K562 (cell line): ENCODE measurements at regions not wholly inside any gene's neighbourhood (a gene's known extent, or its start where the extent isn't known, plus 50 kb on each side); places are given as distances from the start of the nearest gene placed in this dataset.

ENCODE experiments used
- ATAC-seq: fragments of 200-7000 bp; cut with Tn5 transposase; 3 replicates; pipeline ENCODE4 v1.9.1; 2020; ENCODE audit warnings: moderate library complexity
- BruUV-seq: library from RNA; stranded (reverse); fragments of 400-500 nt; replicated peaks from 2 replicates; lab custom pipeline; 2021; lab: Mats Ljungman, UMichigan
- CTCF ChIA-PET: fragments of 300-600 bp; formaldehyde crosslinking; extraction: SDS; loops from one replicate; lab custom pipeline; 2021; ENCODE audit warnings: low intra/inter-chr PET ratio; lab: Yijun Ruan, JAX
- POLR2A ChIA-PET: fragments of 300-600, 350-650 bp; sonication (Branson Sonifier 250); formaldehyde crosslinking; extraction: SDS; loops from one replicate; lab custom pipeline; 2021; ENCODE audit warnings: antibody characterized with exemption, inconsistent platforms; lab: Yijun Ruan, JAX
- DNase-seq, 4 experiments: peaks; one replicate each; pipeline versions ENCODE4 v3.0.0 to v3.0.0-alpha.2; 2011 to 2018; ENCODE audit warnings: low spot score in 3 of 4, mixed read lengths in 3 of 4; ENCODE audit errors: extremely low read depth in 1 of 4
- FAIRE-seq: peaks from 2 replicates; lab custom pipeline; 2011; peaks lifted over from hg19 to GRCh38; lab: Jason Lieb, UNC
- H2AFZ ChIP-seq: 2 replicates; pipeline ENCODE4 v1.6.0; 2011; ENCODE audit warnings: low read depth, low read length, control low read depth, inconsistent platforms
- H3K27ac ChIP-seq: fragments of 200-600 bp; 3 replicates; pipeline ENCODE4 v1.8.0; 2011; ENCODE audit warnings: low read depth, mild to moderate bottlenecking, control low read depth, inconsistent platforms, low read length, moderate library complexity, mixed read lengths; ENCODE audit errors: extremely low read depth
- H3K27me3 ChIP-seq, 2 experiments: fragments of 300-600 bp in 1 of 2; 2 replicates in 1 of 2; 3 replicates in 1 of 2; pipeline versions ENCODE4 v1.6.0 to v1.8.0; 2011; ENCODE audit warnings: inconsistent platforms in 2 of 2, low read length in 2 of 2, mild to moderate bottlenecking in 1 of 2, mixed read lengths in 1 of 2, moderate library complexity in 1 of 2; ENCODE audit not compliant: control insufficient read depth in 2 of 2, insufficient read depth in 2 of 2
- H3K36me3 ChIP-seq: fragments of 300-600 bp; 3 replicates; pipeline ENCODE4 v1.8.0; 2011; ENCODE audit warnings: mild to moderate bottlenecking, low read length, inconsistent platforms; ENCODE audit not compliant: control insufficient read depth, insufficient read depth
- H3K4me1 ChIP-seq, 2 experiments: fragments of 200-600 bp in 1 of 2; replicated peaks in 1 of 2; 2 replicates in 1 of 2; 3 replicates in 1 of 2; pipeline versions ENCODE4 v1.5.1 to v1.8.0; 2011; ENCODE audit warnings: inconsistent platforms in 2 of 2, low read length in 2 of 2, mild to moderate bottlenecking in 1 of 2, mixed read lengths in 1 of 2, moderate library complexity in 1 of 2; ENCODE audit not compliant: control insufficient read depth in 2 of 2, insufficient read depth in 2 of 2
- H3K4me2 ChIP-seq: 2 replicates; pipeline ENCODE4 v1.6.1; 2011; ENCODE audit warnings: low read length, control low read depth, inconsistent platforms, mixed read lengths; ENCODE audit not compliant: insufficient read depth
- H3K4me3 ChIP-seq: fragments of 200-600 bp; sonication (generic), shearing (Covaris generic); 2 replicates; pipeline ENCODE4 v1.5.1; 2016; ENCODE audit warnings: control low read depth, inconsistent platforms
- H3K79me2 ChIP-seq: fragments of 200-600 bp; 3 replicates; pipeline ENCODE4 v1.8.0; 2011; ENCODE audit warnings: low read length, inconsistent platforms; ENCODE audit not compliant: control insufficient read depth, insufficient read depth
- H3K9ac ChIP-seq, 2 experiments: 2 replicates each; pipeline versions ENCODE4 v1.6.0 to v1.6.1; 2011; ENCODE audit warnings: low read depth in 2 of 2, low read length in 2 of 2, control low read depth in 1 of 2, inconsistent platforms in 1 of 2, mild to moderate bottlenecking in 1 of 2, mixed read lengths in 1 of 2; ENCODE audit not compliant: insufficient read depth in 1 of 2
- H3K9me1 ChIP-seq: one replicate; pipeline ENCODE4 v1.6.0; 2011; ENCODE audit warnings: inconsistent platforms, mild to moderate bottlenecking, low read length, moderate library complexity; ENCODE audit not compliant: control insufficient read depth, insufficient read depth
- H3K9me3 ChIP-seq: replicated peaks from 2 replicates; pipeline ENCODE4 v1.5.1; 2011; ENCODE audit warnings: low read depth, low read length, inconsistent platforms; ENCODE audit not compliant: control insufficient read depth, insufficient read depth
- H4K20me1 ChIP-seq: replicated peaks from 2 replicates; pipeline ENCODE4 v1.6.1; 2011; ENCODE audit warnings: low read length, inconsistent platforms, mixed read lengths; ENCODE audit not compliant: control insufficient read depth, insufficient read depth
- ATF7 ChIP-seq: fragments of 450-650 bp; IDR thresholded peaks from 2 replicates; pipeline ENCODE4 v1.7.1; 2014; ENCODE audit warnings: mild to moderate bottlenecking, moderate library complexity
- BDP1 ChIP-seq: IDR thresholded peaks from 3 replicates; pipeline ENCODE4 v1.6.1; 2011; ENCODE audit not compliant: insufficient read length, insufficient read depth
- CREB1 ChIP-seq, 2 experiments: sonication (generic) in 1 of 2; formaldehyde crosslinking in 1 of 2; IDR thresholded peaks; 2 replicates each; pipeline versions ENCODE4 v1.6.1 to v1.8.0; 2012 to 2022; ENCODE audit warnings: inconsistent platforms in 1 of 2, mild to moderate bottlenecking in 1 of 2, missing genetic modification reagents in 1 of 2, moderate library complexity in 1 of 2
- HMG20B ChIP-seq: fragments of 250-450 bp; sonication (Bioruptor Pico); IDR thresholded peaks from 2 replicates; pipeline ENCODE4 v1.5.0; 2021; ENCODE audit warnings: mild to moderate bottlenecking
- L3MBTL2 ChIP-seq: fragments of 450-650 bp; IDR thresholded peaks from 2 replicates; pipeline ENCODE4 v1.6.1; 2016; ENCODE audit warnings: mild to moderate bottlenecking, moderate library complexity
- MAFK ChIP-seq: IDR thresholded peaks from 2 replicates; pipeline ENCODE4 v1.6.1; 2011; ENCODE audit warnings: low read length, improper control_type of control experiment
- MTA3 ChIP-seq: fragments of 450-650 bp; formaldehyde crosslinking; IDR thresholded peaks from 2 replicates; pipeline ENCODE4 v1.6.1; 2017; ENCODE audit warnings: mild to moderate bottlenecking, borderline replicate concordance
- RFX5 ChIP-seq: IDR thresholded peaks from 2 replicates; pipeline ENCODE4 v1.6.1; 2011; ENCODE audit warnings: low read depth, mild to moderate bottlenecking, improper control_type of control experiment, low read length
- SMARCA4 ChIP-seq: fragments of 450-650 bp; IDR thresholded peaks from 2 replicates; pipeline ENCODE4 v1.6.1; 2016
- SMARCB1 ChIP-seq: IDR thresholded peaks from 2 replicates; pipeline ENCODE4 v1.6.1; 2011; ENCODE audit warnings: improper control_type of control experiment, low read depth; ENCODE audit not compliant: insufficient read length
- TCF15 ChIP-seq: fragments of 250-450 bp; sonication (Bioruptor Pico); IDR thresholded peaks from 2 replicates; pipeline ENCODE4 v1.8.0; 2022; ENCODE audit warnings: moderate library complexity, mild to moderate bottlenecking, inconsistent platforms
- WHSC1 ChIP-seq: IDR thresholded peaks from one replicate; pipeline ENCODE4 v1.6.1; 2012; ENCODE audit warnings: low read length, control low read depth, inconsistent platforms
- ZNF124 ChIP-seq: sonication (generic); formaldehyde crosslinking; IDR thresholded peaks from 2 replicates; pipeline ENCODE4 v1.8.1; 2022; ENCODE audit warnings: missing genetic modification reagents
- ZNF217 ChIP-seq: sonication (generic); formaldehyde crosslinking; IDR thresholded peaks from 2 replicates; pipeline ENCODE4 v1.8.0; 2022; ENCODE audit warnings: mild to moderate bottlenecking, missing genetic modification reagents
- ZNF280B ChIP-seq: fragments of 250-450 bp; sonication (Bioruptor Pico); IDR thresholded peaks from 2 replicates; pipeline ENCODE4 v1.5.1; 2021; ENCODE audit warnings: mild to moderate bottlenecking
- ZNF282 ChIP-seq: sonication (generic); formaldehyde crosslinking; IDR thresholded peaks from 2 replicates; pipeline ENCODE4 v1.8.1; 2023; ENCODE audit warnings: missing genetic modification reagents
- ZNF583 ChIP-seq: fragments of 250-450 bp; sonication (Bioruptor Pico); IDR thresholded peaks from 2 replicates; pipeline ENCODE4 v1.4.0; 2020
- ZNF764 ChIP-seq: fragments of 250-450 bp; sonication (Bioruptor Pico); IDR thresholded peaks from 2 replicates; pipeline ENCODE4 v1.4.0; 2020; ENCODE audit warnings: low read depth, mild to moderate bottlenecking, moderate library complexity
- ZNF785 ChIP-seq: fragments of 250-450 bp; sonication (Bioruptor Pico); IDR thresholded peaks from 2 replicates; pipeline ENCODE4 v1.4.0; 2020; ENCODE audit warnings: mild to moderate bottlenecking
- WGBS: fragments of 100-300 bp; shearing (Covaris generic); methylation state at CpG from one replicate; pipeline ENCODE4 v1.1.6; 2016; ENCODE audit warnings: low coverage, mixed read lengths; ENCODE audit not compliant: insufficient coverage; ENCODE audit errors: missing lambda C conversion rate; 5-methylcytosine and 5-hydroxymethylcytosine counted together
- in situ Hi-C: fragments of 300-500 bp; cut with MboI; formaldehyde crosslinking; loops from 4 replicates; pipeline ENCODE4 v1.15.0; 2018; ENCODE audit warnings: inconsistent platforms, mixed read lengths
- intact Hi-C: fragments of 100-400 bp; cut with micrococcal nuclease; formaldehyde crosslinking; loops from 2 replicates; pipeline ENCODE4 v1.14.2; 2022

- no peaks in the 10 kb centered on the region for H4K20me1 ChIP-seq
- no peak overlapping the region for H3K4me3 ChIP-seq
- ATAC-seq: no peak
- H3K9me3 ChIP-seq: peaks cover 3% of the 10 kb centered on the region; the same call in 1 of the 2 replicates
- 0% methylated on average over 2 of the region's 2 CpGs for WGBS
- H2AFZ ChIP-seq: no peak overlapping the region
- CTCF ChIA-PET: no interaction called here
- DNase-seq: no peak
- in situ Hi-C loops: no loop called here
- no peaks in the 10 kb centered on the region for H3K36me3 ChIP-seq
- POLR2A ChIA-PET: no interaction called here
- no peaks in the 10 kb centered on the region for H3K9me1 ChIP-seq
- intact Hi-C loops: no loop called here
- FAIRE-seq: no peak
- no peak for TF ChIP-seq BDP1
- TF ChIP-seq SMARCB1: no peak
- TF ChIP-seq ZNF124 (CRISPR knock-in tag): no peak
- no peak for TF ChIP-seq HMG20B
- TF ChIP-seq CREB1 (IDR thresholded peaks at IDR 0.05): no peak
- TF ChIP-seq CREB1 (CRISPR knock-in tag; IDR thresholded peaks at IDR 0.05): no peak
- TF ChIP-seq L3MBTL2: no peak
- no peak for TF ChIP-seq ZNF764 (CRISPR knock-in tag)
- TF ChIP-seq MAFK: no peak
- TF ChIP-seq ZNF785 (CRISPR knock-in tag): no peak
- no peak for TF ChIP-seq SMARCA4
- TF ChIP-seq ZNF217: no peak
- TF ChIP-seq TCF15 (CRISPR knock-in tag): no peak
- no peak for TF ChIP-seq MTA3
- TF ChIP-seq ZNF280B (CRISPR knock-in tag): no peak
- TF ChIP-seq ZNF282 (CRISPR knock-in tag): no peak
- TF ChIP-seq WHSC1: no peak
- TF ChIP-seq ATF7: no peak
- TF ChIP-seq ZNF583 (CRISPR knock-in tag): no peak
- TF ChIP-seq RFX5: no peak
- no peak overlapping the region for H3K4me2 ChIP-seq
- H3K79me2 ChIP-seq: no peaks in the 10 kb centered on the region
- BruUV-seq: no TSS peak
- H3K9ac ChIP-seq: no peak overlapping the region
- H3K27ac ChIP-seq: no peak overlapping the region
- H3K4me1 ChIP-seq: no peaks in the 10 kb centered on the region
- no peaks in the 10 kb centered on the region for H3K27me3 ChIP-seq
Observed at GRCh38 chr1:199452627-199453026, 574.9 kb upstream of the NR5A2 start.
